HG02840 (cell line): ENCODE measurements at regions not wholly inside any gene's neighbourhood (a gene's known extent, or its start where the extent isn't known, plus 50 kb on each side); places are given as distances from the start of the nearest gene placed in this dataset.
"Not testable (repeated sequence)": the region's sequence is repeated elsewhere in the genome, so short reads cannot be mapped to it uniquely, and the experiment has no call there.

Experiments
- ATAC-seq: cut with Tn5 transposase; IDR thresholded peaks from one replicate; pipeline ENCODE4 v1.9.1; 2021; ENCODE audit warnings: mild to moderate bottlenecking, moderate library complexity, moderate number of reproducible peaks; ENCODE audit not compliant: unreplicated experiment, low FRiP score

DNA sequence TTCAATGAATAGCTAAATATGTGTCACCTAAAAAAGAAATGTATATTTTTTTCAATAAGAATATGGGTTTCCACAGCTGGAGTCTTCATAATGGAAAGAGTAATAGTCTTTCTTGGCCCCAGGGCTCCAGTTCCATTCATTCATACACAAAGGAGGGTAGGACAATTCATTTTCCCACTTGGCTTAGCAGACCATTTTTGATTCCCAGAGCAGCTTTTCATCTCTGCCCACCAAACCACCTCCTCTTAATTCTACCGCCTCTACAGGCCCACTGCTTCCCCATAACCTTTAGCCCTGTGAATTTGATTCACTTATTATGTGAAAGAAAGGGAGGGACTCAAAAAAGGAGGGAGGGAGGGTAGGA, 129.9 kb upstream of the PAK3 start:
- ATAC-seq, result no peak

DNA sequence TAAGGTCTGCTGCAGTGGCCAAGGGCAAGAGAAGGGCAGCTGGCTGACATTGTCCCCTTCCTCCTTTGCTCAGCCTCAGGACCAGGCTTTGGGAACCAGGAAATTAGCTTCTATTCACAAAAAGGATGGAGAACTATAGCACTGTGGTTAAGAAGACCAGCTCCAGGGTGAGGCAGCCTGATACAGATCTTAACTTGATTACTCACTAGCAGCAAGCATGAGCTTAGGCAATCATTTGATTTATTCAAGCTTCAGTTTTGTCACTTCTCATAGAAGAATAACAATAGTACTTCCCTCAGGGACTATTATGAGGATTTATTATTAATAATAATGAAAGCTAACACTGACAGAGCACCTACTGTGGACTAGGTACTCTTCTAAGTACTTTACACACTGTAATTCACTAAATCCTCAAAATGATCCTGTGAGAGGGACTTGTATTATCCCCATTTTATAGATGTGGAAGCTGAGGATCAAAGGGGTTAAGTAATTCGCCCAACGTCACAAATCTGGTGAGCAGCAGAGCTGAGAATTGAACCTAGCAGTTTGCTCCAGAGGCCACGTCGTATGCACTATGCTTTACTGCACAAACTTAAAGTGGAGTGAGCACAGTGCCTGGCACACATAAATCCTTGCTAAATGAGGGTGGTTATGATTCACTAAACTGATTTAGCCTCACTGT, 130.4 kb upstream of the PAK3 start:
- ATAC-seq, result no peak

- no peak for ATAC-seq
Observed at GRCh38 chrX:110964786-110965185, 131.2 kb upstream of the PAK3 start.

- ATAC-seq, result no peak
Observed at GRCh38 chrX:110962451-110962850, 133.5 kb upstream of the PAK3 start.

- no peak for ATAC-seq
Observed at GRCh38 chrX:110955706-110956105, 140.3 kb upstream of the PAK3 start.

GRCh38 chrX:110954428-110955100, 141.4 kb upstream of the PAK3 start:
- no peak for ATAC-seq

GRCh38 chrX:110951472-110952269, 144.3 kb upstream of the PAK3 start:
- no peak for ATAC-seq

DNA sequence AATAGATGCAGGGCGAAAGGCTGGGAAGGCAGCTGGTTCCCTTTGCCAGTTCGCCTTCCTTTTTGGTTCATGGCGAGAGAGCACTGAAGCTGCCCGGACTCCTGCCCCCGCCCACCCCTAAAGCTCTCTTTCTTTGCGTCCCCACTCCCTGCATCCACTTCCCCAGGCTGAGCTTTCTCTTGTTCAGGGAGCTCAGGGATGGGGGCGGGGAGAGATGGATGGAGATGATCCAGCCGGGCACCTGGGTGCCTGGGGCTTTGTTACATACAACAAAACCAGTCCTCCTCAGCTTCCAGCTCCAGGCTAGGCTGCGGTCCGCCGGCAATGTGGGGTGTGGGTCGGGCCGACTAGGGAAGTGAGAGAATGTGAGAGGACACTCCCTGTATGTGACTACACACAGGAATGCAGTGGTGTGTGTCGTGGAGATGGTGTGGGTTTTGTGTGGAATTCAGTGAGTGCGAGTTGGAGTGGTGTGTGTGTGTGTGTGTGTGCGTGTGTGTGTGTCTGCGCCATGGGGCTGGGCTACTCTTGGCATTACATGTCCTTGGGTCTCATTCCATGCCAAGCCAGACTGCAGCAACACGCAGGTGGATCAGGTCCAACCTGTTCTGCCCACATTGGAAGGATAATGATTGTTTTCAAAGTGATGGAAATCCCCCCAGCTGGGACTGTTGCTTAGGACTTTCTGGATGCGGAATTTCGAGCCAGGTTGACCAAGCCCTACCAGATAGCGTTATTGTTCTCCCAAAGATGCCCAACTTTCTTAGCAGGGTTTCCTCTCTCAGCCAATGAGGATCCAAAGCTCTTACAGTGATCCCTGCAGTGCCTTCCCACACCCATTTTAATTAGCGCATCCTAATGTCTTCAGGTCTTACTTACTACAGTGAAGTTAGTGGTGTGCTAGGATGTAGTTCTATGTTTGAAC, 149.4 kb upstream of the CHRDL1 start:
- no peak for ATAC-seq

GRCh38 chrX:110944311-110944750, 148.7 kb upstream of the CHRDL1 start:
- ATAC-seq, result no peak

GRCh38 chrX:110941906-110942305, 146.3 kb upstream of the CHRDL1 start:
- ATAC-seq, result no peak

- no peak for ATAC-seq
Observed at GRCh38 chrX:110938977-110939732, 143.5 kb upstream of the CHRDL1 start.

DNA sequence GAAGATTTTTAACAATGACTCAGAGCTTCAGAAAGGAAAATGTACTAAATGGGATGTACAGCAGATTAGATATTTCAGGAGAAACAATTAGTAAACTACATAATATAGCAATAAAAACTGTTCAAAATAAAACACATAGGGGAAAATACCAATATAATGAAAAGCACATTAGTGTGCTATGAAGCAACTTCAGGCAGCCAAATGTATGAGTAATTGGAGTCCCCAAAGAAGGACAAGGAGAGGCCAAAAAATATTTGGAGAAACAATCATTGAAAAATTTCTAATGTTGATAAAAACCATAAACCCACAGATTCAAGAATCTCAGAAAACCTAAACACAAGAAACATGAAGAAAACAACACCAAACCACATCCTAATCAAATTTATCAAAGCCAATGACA, 129.3 kb upstream of the CHRDL1 start:
- no peak for ATAC-seq

GRCh38 chrX:110920991-110921390, 125.4 kb upstream of the CHRDL1 start:
- no peak for ATAC-seq

DNA sequence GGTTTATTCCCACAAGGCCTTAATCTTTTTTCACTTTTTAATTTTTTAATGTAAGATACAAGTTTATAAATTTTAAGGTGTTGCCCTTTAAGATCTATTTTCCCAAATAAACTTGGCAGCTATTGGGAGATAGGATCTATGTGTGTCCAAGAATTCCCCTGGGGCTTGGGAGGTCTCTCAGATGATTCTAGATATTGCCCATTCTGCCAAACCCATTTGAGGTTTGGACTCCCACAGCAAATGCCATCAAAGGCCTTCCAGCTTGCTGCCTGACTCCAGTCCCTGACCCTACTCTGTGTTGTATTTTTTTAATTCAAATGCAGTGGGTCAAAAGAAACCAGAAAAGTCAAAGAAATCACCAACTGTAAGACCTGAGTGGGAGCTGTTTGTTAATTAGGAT, 120.0 kb upstream of the CHRDL1 start:
- no peak for ATAC-seq

DNA sequence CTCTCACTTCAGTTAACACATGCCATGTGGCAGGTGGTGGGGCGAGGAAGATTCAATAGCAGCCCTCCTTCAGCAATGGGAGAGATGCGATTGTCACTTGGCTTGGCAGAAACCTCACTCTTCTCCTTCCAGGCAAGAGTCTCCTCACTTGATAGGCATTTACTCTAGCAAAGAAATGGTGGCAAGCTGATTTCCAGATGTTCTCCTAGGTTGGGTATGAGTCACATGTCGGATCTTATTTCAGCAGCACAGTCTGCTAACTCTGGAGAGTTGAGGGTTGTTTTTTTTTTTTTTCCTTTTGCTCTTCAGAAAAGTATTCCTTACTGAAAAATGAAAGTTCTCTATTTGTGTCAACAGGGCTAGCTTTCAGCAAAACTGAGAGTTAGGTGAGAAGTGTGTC, 119.5 kb upstream of the CHRDL1 start:
- ATAC-seq, result no peak

DNA sequence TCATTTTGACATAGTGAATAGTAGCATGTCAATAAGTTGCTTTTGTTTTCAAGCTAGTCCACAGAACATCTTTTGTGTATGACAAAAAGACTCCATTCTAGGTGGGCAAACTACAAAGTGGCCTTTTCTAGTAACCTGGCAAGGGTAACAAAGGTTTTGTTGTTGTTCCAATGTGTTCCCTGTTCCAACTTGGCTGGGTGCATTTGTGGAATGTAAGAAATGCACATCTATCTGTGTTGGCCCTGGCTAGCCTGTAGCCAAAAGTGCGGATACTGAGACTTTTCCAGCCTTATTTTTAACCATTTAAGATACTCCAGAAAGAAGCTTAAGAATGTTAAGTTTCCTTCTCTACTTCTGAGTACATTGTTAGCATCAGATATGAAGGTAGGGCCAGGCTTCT, 118.7 kb upstream of the CHRDL1 start:
- ATAC-seq, result no peak

GRCh38 chrX:110904747-110905146, 109.1 kb upstream of the CHRDL1 start:
- ATAC-seq, result not testable (repeated sequence)

DNA sequence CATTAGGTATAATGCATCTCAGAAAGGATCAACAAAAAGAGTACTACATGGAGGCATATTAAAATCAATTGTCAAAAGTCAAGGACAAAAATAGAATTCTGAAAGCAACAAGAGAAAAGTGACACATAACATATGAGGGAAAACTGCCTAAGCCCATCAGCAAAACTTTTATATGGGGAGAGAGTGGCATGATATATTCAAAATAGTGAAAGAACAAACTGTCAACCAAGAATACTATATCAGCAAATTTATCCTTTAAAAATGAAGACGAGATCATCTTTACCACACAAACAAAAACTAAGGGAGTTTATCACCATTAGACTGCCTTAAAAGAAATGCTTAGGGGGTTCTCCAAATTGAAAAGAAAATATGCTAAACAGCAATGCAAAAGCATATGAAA, 86.4 kb upstream of the CHRDL1 start:
- ATAC-seq, result no peak

DNA sequence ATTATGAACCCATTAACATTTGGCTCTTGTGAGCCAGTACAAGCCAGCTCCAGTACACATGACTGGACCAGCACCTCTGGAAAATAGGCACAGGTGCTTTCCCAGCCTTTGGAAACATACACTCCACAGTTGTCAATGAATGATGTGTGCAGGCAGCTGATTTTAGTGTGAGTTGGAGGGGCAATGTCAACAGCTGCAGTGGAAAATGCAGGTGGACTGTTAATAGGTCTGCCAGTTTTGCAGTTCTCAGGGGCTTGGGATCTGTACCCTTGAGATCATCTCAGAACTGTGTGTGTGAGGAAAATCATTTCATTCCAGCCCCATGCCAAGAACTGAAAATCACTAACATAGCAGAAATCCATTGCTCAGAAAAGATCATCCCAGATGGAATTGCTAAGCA, 81.7 kb upstream of the CHRDL1 start:
- ATAC-seq, result no peak

GRCh38 chrX:110871839-110872238, 76.2 kb upstream of the CHRDL1 start:
- no peak for ATAC-seq
